HG02642 (cell line): ENCODE measurements at regions not wholly inside any gene's neighbourhood (a gene's known extent, or its start where the extent isn't known, plus 50 kb on each side); places are given as distances from the start of the nearest gene placed in this dataset.
"Not testable (repeated sequence)": the region's sequence is repeated elsewhere in the genome, so short reads cannot be mapped to it uniquely, and the experiment has no call there.

Source experiments
- ATAC-seq: cut with Tn5 transposase; IDR thresholded peaks from one replicate; pipeline ENCODE4 v1.9.1; 2021; ENCODE audit warnings: mild to moderate bottlenecking; ENCODE audit not compliant: unreplicated experiment, poor library complexity

DNA sequence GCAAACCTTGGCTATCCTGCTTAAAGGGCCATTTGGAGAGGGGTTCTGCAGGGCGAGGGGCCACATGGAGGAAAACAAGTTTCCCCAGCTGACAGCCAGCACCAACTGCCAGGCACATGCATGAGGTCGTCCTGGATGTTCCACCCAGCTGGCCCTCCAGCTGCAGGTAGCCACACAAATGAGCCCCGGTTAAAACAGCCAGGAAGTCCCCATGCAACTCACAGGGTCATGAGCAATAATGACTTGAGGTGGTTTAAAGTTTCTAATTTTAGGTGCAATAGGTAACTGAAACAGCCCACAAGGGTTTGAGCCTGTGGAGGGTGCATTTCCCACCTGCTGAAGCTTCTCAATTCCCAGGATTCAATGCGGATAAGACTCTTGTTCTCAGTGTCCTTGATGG is 160.8 kb upstream of the CCZ1B start:
- not testable (repeated sequence) for ATAC-seq

DNA sequence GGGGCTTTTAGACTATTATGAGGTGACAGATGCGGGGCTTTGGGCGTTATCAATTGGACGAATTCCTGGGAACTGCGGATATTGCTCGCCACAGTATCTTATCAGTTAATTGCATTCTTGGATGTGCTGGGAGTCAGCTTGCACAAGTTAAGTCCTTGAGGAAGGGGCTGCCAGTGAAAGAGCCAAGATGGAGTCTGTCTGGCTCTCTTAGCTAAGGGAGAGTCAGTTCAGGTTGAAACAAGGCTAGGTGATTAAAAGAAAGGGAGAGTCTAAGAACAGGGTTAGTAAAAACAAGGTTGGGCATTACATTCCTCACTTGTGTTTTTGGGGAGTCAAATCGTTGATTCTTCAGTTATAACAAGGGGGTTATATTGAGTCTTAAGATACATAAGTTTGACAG is 162.5 kb upstream of the CCZ1B start:
- not testable (repeated sequence) for ATAC-seq

DNA sequence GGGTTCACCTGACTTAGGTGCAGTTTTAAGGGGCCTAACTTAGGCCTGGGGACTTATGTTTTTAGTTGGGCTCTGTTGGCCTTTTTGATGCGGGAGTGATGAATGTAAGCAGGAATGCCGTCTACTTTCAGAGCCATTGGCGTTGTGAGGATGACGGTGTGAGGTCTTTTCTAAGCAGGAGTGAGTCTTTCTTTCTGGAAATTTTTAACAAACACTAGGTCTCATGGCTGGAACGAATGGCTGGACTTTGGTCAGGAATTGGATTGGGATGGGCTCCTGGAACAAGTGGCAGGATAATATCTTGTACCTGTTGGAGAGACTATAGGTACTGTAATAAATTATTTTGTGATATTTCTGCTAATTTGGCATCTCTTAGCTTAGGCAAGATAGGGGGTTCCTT is 163.9 kb upstream of the CCZ1B start:
- ATAC-seq, result not testable (repeated sequence)

DNA sequence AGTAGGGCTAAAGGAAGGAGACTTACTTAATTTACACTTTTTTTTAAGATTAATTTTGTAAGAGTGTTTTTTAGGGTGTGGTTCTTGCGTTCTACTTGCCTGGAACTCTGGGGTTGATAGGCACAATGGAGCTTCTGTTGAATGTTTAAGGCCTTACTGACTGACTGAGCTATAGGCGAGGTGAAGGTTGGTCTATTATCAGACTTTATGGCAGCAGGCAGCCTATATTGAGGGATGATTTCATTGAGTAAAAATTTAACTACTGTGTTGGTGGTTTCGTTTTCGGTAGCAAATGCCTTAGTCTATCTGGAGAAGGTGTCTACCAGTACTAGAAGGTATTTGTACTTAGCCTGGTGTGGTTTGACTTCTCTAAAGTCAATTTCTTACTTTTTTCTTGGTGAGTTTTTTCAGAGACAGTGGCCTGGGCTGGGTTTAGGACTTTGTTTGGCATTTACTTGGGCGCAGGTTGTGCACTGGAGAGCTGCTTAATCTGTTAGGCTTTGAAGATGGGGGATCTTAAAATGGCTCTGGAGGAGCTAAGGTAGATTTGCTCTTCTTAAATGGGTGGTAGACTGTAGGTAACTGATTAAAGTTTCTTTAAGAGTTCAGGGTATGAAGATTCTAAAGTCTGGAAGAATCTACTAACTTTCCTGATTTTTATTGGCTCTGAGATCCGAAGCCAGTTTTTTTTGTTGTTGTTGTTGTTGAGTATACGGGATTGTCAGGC is 164.5 kb upstream of the CCZ1B start:
- ATAC-seq, result not testable (repeated sequence)

DNA sequence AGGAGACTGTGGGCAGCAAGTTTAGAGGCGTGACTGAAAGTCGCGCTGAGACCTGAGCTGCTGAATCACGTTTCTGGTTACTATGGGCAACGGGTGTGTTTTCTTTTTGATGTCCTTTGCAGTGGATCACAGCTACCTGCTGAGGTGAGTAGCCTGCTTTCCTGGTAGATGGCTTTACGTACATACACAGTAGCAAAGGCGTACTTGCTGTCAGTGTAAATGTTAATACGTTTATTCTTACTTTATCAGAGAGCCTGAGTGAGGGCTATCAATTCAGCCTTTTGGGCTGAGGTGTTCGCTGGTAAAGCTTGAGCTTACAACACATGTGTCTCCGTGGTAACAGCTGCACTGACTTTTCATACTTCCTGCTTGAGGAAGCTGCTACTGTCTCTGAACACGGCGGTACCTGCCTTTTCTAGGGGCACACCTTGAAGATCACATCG is 165.1 kb upstream of the CCZ1B start:
- not testable (repeated sequence) for ATAC-seq

DNA sequence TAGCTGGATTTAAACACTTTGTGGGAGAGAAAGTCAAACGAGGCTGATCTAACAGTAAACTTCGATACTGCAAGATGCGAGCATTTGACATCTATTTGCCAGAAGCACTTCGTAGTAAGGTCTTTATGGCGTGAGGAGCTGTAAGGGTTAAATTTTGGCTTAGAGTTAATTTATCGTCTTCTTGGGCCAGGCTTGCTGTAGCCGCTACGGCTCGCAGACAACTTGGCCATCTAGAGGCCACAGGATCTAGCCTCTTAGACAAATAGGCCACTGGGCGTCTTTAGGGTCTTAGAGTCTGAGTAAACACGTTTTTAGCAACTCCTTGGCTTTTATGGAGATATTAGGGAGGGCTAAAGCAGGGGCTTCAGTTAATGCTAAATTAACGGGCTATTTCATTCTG is 165.6 kb upstream of the CCZ1B start:
- not testable (repeated sequence) for ATAC-seq

DNA sequence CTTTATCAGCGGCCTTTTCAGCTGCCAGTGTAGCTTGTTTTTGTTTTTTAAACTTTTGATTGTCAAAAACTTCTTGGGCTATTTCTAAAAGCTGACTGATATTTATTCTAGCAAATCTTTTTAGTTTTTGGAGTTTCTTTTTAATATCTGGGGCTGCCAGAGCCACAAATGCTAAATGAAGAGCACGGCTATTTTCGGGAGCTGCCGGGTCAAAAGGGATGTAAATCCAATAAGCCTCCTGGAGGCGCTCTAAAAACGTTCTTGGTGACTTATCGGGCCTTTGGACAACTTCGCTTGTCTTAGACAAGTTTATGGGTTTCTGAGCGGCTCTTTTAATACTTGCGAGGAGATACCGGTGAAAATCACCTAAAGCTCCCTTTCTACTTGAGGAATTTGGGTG is 166.1 kb upstream of the CCZ1B start:
- not testable (repeated sequence) for ATAC-seq

DNA sequence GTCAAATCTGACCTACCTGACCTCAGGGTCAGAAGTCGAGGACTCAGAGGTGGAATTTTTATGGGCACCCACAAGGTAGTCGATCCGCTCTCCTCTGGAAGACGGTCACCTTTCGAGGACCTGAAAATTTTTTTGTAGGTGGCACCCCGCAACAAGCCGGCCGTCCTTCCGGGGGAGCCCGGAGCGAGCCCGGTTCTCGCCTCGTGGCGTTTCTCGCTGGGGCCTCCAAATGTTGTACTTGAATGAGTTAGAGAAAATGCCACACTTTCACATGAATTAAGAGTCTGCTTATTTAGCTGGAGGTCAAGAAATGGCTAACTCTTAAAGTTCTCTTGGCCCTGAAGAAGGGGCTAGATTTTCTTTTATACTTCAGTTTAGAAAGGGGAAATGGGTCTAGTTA is 169.0 kb upstream of the CCZ1B start:
- not testable (repeated sequence) for ATAC-seq

DNA sequence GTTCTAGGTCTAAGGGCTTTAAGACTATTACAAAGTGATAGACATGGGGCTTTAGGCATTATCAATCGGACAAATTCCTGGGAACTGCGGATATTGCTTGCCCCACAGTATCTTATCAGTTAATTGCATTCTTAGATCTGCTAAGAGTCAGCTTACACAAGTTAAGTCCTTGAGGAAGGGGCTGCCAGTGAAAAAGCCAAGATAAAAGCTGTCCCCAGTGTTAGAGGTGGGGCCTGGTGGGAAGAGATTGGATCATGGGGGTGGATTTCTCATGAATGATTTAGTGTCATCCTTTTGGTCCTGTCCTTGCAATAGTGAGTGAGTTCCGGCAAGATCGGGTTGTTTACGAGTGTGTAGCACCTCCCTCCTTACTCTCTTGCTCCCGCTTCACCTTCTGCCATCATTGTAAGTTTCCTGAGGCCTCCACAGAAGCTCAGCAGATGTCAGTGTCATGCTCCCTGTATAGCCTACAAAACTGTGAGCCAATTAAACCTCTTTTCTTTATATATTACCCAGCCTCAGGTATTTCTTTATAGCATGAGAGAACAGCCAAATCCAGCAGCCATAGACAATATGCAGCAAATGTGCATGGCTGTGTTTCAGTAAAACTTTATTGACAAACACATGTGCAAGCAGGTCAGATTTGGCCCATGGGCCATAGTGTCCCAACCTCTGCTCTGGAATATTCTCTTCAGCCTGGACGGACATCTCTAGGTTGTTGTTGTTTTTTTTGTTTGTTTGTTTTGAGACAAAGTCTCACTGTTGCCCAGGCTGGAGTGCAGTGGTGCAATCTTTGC is 169.6 kb upstream of the CCZ1B start:
- not testable (repeated sequence) for ATAC-seq

DNA sequence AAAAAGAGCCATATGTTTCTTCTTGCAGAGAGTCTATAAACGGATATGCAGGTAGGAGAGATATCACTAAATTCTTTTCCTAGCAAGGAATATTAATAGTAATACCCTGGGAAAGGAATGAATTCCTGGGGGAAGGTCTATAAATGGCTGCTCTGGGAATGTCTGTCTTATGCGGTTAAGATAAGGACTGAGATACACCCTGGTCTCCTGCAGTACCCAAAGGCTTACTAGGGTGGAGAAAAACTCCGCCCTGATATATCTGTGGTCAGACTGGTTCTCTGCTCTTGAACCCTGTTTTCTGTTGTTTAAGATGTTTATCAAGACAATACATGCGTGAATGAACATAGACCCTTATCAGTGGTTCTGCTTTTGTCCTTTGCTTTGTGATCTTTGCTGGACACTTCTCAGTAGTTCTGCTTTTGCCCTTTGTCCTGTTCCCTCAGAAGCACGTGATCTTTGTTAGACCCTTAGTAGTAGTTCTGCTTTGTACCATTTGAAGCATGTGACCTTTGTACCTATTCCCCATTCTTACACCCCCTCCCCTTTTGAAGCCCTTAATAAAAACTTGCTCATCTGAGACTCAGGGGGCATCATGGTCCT is 173.1 kb upstream of the CCZ1B start:
- ATAC-seq, result not testable (repeated sequence)

DNA sequence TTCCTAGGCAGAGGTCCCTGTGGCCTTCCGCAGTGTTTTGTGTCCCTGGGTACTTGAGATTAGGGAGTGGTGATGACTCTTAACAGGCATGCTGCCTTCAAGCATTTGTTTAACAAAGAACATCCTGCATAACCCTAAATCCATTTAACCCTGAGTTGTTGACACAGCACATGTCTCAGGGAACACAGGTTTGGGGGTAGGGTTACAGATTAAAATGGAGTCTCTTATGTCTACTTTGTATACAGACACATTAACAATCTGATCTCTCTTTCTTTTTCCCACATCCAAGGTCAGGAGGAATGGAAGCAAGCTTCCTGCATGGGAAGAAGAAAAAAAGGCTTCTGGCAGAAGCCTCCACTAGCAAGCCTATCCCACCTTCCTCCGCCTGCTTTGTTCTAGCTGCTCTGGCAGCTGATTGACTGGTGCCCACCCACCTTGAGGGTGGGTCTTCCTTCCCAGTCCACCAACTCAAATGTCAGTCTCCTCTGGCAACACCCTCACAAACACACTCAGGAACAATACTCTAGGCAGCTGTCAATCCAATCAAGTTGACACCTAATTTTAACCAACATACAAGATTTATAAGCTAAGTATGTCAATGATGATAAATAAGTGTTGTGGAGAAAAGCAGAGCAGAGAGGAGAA is 176.5 kb upstream of the CCZ1B start:
- no peak for ATAC-seq

DNA sequence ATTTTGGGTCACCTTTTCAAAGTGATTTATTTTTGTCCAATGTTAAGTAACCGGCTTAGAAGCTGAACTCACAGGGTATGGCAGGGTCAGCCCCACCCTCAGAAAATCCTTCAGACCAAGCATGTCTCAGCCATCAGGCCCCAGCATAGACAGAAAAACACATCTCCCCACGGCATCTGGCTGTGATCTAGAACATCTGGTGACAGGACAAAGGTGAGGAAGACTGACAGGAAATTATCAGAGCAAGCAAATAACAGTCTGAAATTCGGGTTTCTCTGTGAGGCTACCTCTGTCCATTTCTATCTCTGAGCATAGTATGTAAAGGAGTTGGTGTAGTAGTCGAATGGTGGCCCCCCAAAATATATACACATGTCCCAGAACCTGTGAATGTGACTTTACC is 177.0 kb upstream of the C1GALT1 start:
- no peak for ATAC-seq

DNA sequence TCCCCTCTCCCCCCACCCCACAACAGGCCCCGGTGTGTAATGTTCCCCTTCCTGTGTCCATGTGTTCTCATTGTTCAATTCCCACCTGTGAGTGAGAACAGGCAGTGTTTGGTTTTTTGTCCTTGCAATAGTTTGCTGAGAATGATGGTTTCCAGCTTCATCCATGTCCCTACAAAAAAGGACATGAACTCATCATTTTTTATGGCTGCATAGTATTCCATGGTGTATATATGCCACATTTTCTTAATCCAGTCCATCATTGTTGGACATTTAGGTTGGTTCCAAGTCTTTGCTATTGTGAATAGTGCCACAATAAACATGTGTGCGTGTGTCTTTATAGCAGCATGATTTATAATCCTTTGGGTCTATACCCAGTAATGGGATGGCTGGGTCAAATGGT is 176.4 kb upstream of the C1GALT1 start:
- not testable (repeated sequence) for ATAC-seq

DNA sequence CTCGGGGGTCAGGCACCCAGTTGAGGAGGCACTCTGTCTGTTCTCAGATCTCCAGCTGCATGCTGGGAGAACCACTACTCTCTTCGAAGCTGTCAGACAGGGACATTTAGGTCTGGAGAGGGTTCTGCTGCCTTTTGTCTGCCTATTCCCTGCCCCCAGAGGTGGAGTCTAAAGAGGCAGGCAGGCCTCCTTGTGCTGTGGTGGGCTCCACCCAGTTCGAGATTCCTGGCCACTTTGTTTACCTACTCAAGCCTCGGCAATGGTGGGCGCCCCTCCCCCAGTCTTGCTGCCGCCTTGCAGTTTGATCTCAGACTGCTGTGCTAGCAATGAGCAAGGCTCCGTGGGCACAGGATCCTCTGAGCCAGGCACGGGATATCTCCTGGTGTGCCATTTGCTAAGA is 171.1 kb upstream of the C1GALT1 start:
- ATAC-seq, result not testable (repeated sequence)

DNA sequence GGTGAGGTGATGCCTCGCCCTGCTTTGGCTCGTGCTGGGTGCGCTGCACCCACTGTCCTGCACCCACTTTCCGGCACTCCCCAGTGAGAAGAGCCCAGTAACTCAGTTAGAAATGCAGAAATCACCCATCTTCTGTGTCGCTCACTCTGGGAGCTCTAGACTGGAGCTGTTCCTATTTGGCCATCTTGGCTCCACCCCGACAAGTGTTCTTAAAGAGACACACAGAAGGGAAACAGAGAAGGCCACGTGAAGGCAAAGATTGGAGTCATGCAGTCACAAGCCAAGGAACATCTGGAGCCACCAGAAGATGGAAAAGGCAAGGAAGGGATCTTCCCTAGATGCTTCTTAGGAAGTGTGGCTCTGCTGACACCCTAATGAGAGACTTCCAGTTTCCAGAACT is 170.6 kb upstream of the C1GALT1 start:
- not testable (repeated sequence) for ATAC-seq

DNA sequence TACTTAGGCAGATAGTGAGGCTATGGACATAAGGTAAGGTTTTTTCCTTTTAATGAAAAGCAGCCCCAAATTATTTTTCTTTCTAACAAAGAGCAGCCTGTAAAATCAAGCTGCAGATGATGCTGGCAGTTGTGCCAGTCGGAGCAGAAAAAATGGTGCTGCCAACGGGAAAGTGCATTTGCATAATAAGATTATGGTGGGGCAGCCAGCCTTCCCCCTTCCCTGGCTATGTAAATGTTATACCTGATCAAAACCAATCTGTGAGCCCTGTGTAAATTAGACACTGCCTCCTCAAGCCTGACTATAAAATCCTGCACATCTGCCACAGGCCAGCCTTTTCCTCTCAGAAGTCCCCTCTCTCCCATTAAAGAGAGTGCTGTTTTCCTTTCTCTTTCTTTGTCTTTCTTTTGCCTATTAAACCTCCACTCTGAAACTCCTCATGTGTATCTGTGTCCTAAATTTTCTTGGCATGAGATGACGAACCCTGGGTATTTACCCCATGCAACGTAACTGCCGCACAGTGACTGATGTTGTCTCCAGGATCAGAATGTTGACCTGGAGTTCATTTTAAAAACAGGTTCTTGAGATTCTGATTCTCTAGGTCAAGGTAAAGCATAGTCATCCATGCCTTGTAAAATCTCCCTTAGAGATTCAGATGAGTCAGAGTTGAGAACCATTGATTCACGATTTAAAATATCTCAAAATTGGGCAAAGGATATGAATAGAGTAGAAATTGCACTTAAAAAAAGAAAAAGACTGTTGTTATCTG is 167.3 kb upstream of the C1GALT1 start:
- ATAC-seq, result no peak

DNA sequence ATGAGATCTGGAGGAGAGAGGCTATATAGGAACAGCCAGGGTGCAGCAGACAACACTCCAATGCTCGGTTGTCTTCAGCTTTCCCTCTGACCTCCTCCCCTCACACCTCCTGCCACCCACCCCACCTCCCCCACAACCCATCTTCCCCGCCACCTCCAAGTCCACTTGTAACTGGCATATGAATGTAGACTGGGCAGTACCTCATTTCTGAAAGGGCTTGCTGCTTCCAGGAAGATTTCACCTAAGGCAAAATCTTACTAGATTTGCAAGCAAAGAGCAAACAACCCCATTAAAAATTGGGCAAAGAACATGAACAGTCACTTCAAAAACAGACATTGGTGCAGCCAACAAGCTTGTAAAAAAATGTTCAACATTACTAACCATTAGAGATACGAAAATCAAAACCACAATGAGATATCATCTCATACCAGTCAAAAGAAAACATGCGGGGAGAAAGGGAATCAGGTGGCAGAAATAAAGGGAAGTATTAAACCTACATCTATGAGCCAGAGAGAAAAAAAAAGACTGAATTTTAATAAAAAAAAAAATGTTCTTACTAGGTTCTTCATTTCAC is 164.6 kb upstream of the C1GALT1 start:
- ATAC-seq, result no peak

DNA sequence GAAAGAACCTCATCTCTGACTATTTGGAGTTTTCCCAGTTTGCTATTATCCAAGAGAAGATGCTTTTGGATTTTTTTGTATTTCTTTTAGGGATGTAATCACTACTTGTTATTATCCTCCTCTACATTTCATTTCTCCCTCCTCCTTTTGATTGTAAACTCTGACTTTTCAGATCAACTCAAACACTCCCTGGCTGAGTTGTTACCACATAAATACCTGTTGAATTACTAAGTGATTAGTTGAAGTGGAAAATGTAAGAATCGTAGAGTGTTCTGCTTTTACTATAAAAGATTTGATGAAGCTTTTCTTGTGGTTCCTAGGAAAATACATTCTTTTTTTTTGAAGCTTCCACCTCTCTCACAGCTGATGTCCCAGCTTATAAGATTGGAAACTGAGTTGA is 164.1 kb upstream of the C1GALT1 start:
- no peak for ATAC-seq

DNA sequence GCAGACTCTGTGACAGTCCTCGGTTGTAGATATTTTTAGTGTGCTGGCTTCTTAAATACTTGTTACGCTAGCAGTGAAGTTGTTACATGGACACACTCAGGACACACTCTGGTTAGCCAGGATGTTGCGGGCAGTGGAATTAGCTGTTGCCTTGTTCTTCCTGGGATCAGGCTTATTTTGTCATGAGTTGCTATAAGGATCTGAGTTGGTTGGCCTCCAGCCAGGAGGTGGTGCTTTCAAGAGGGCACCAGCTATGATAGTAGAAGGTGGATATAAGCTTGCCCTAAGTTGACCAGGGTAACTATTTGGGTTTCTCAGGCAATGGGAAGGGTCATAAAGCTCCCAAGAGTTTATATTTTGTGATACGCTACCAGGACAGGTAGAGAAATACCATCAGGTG is 150.1 kb upstream of the C1GALT1 start:
- ATAC-seq, result no peak

DNA sequence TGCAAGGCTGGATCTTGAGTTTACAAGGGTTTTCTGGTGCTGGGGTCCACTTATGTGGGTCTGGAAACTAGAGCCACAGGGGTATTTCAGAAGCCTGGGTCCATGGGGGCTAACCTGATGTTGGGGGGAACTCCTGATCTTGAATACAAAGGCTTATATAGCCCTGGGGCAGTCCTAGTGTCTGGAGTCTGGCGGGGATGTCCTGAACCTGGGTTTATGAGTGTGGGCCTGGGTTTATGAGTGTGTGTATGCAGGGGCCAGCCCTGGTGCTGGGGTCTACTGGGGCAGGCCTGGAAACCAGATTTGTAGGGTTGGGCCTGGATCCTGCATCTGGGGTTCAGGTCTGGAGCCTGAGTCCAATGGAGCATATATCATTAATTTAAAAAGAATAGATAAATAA is 146.5 kb upstream of the C1GALT1 start:
- ATAC-seq, result no peak
